SK-N-SH (cell line): ENCODE measurements at regions not wholly inside any gene's neighbourhood (a gene's known extent, or its start where the extent isn't known, plus 50 kb on each side); places are given as distances from the start of the nearest gene placed in this dataset.

ENCODE experiments used
- CTCF ChIA-PET: fragments of 300-600, 350-600 bp; formaldehyde crosslinking; extraction: SDS; loops from one replicate; lab custom pipeline; 2021; lab: Yijun Ruan, JAX
- POLR2A ChIA-PET: fragments of 350-600 bp; sonication (Branson Sonifier 250); formaldehyde crosslinking; extraction: SDS; loops from one replicate; lab custom pipeline; 2020; ENCODE audit warnings: antibody characterized with exemption, inconsistent platforms; lab: Yijun Ruan, JAX
- DNase-seq: peaks from one replicate; pipeline ENCODE4 v3.0.0; 2012
- H2AFZ ChIP-seq: fragments of 200-600 bp; sonication (generic); 2 replicates; pipeline ENCODE4 v1.8.1; 2016; ENCODE audit warnings: antibody characterized with exemption, mild to moderate bottlenecking, low read depth
- H3F3A ChIP-seq: fragments of 200-600 bp; sonication (generic); replicated peaks from 2 replicates; pipeline ENCODE3; 2016; ENCODE audit warnings: antibody characterized with exemption, mild to moderate bottlenecking; ENCODE audit not compliant: insufficient read depth
- H3K27ac ChIP-seq, 2 experiments: fragments of 200-500 bp in 1 of 2; fragments of 200-600 bp in 1 of 2; sonication (Bioruptor generic) in 1 of 2; sonication (generic), shearing (Covaris generic) in 1 of 2; 2 replicates each; pipeline versions ENCODE4 v1.5.1 to v1.6.1; 2014 to 2016; ENCODE audit warnings: low read depth in 2 of 2, inconsistent platforms in 1 of 2, low read length in 1 of 2, mild to moderate bottlenecking in 1 of 2, mixed read lengths in 1 of 2
- H3K27me3 ChIP-seq: fragments of 200-600 bp; sonication (generic), shearing (Covaris generic); 2 replicates; pipeline ENCODE4 v1.6.1; 2016; ENCODE audit warnings: mixed run types; ENCODE audit not compliant: insufficient read depth
- H3K36me3 ChIP-seq, 2 experiments: fragments of 200-500 bp in 1 of 2; fragments of 200-600 bp in 1 of 2; sonication (Bioruptor generic) in 1 of 2; sonication (generic) in 1 of 2; replicated peaks in 1 of 2; 2 replicates each; pipeline versions ENCODE3 to v1.5.1; 2014 to 2016; ENCODE audit warnings: low read length in 1 of 2, mild to moderate bottlenecking in 1 of 2; ENCODE audit not compliant: insufficient read depth in 2 of 2, control insufficient read depth in 1 of 2
- H3K4me1 ChIP-seq, 2 experiments: fragments of 200-500 bp in 1 of 2; fragments of 200-600 bp in 1 of 2; sonication (Bioruptor generic) in 1 of 2; sonication (generic), shearing (Covaris generic) in 1 of 2; 2 replicates each; pipeline versions ENCODE4 v1.5.1 to v1.6.1; 2014 to 2016; ENCODE audit warnings: low read depth in 1 of 2, low read length in 1 of 2, mixed run types in 1 of 2; ENCODE audit not compliant: insufficient read depth in 2 of 2, control insufficient read depth in 1 of 2
- H3K4me2 ChIP-seq: fragments of 200-600 bp; sonication (generic), shearing (Covaris generic); 2 replicates; pipeline ENCODE4 v1.6.1; 2017; ENCODE audit warnings: mixed run types
- H3K4me3 ChIP-seq, 2 experiments: fragments of 200-500 bp in 1 of 2; fragments of 200-600 bp in 1 of 2; sonication (Bioruptor generic) in 1 of 2; sonication (generic), shearing (Covaris generic) in 1 of 2; 2 replicates each; pipeline versions ENCODE4 v1.5.1 to v1.8.1; 2014 to 2016; ENCODE audit warnings: low read depth in 2 of 2, inconsistent platforms in 1 of 2, low read length in 1 of 2, mild to moderate bottlenecking in 1 of 2, mixed read lengths in 1 of 2, moderate library complexity in 1 of 2
- H3K79me2 ChIP-seq: fragments of 200-600 bp; sonication (generic); 2 replicates; pipeline ENCODE4 v1.8.1; 2017; ENCODE audit warnings: mild to moderate bottlenecking; ENCODE audit not compliant: insufficient read depth
- H3K9ac ChIP-seq: fragments of 200-600 bp; sonication (generic); 2 replicates; pipeline ENCODE4 v1.6.1; 2017; ENCODE audit warnings: mixed run types
- H3K9me2 ChIP-seq: fragments of 200-600 bp; sonication (generic); 2 replicates; pipeline ENCODE4 v1.6.1; 2017; ENCODE audit warnings: mixed run types
- H3K9me3 ChIP-seq: fragments of 200-600 bp; sonication (generic); 2 replicates; pipeline ENCODE4 v1.6.1; 2017; ENCODE audit warnings: mixed run types, mild to moderate bottlenecking, moderate library complexity
- H4K20me1 ChIP-seq: fragments of 200-600 bp; sonication (generic); 2 replicates; pipeline ENCODE4 v1.6.1; 2017; ENCODE audit warnings: mild to moderate bottlenecking, mixed run types; ENCODE audit not compliant: insufficient read depth
- CHD2 ChIP-seq: fragments of 150-350 bp; IDR thresholded peaks from 2 replicates; pipeline ENCODE4 v1.6.1; 2018; ENCODE audit warnings: low read length; ENCODE audit not compliant: partially characterized antibody
- FOSL2 ChIP-seq: IDR thresholded peaks from 2 replicates; pipeline ENCODE4 v1.4.0; 2012; ENCODE audit warnings: low read depth, mild to moderate bottlenecking, moderate library complexity, borderline replicate concordance
- FOXM1 ChIP-seq: IDR thresholded peaks from 2 replicates; pipeline ENCODE4 v1.4.0; 2012; ENCODE audit warnings: low read depth, mild to moderate bottlenecking
- GATA2 ChIP-seq: sonication (generic); formaldehyde crosslinking; IDR thresholded peaks from 2 replicates; pipeline ENCODE4 v1.5.0; 2020; ENCODE audit warnings: mild to moderate bottlenecking, missing genetic modification reagents
- IRF3 ChIP-seq: fragments of 150-350 bp; IDR thresholded peaks from 2 replicates; pipeline ENCODE4 v1.6.1; 2016; ENCODE audit warnings: mild to moderate bottlenecking, low read depth, low read length
- MAX ChIP-seq: IDR thresholded peaks from 2 replicates; pipeline ENCODE4 v1.4.0; 2012; ENCODE audit warnings: low read depth
- MEF2A ChIP-seq: IDR thresholded peaks from 2 replicates; pipeline ENCODE4 v1.4.0; 2012; ENCODE audit warnings: low read depth, borderline replicate concordance
- NRF1 ChIP-seq: IDR thresholded peaks from 2 replicates; pipeline ENCODE4 v1.6.1; 2012; ENCODE audit warnings: low read depth, mild to moderate bottlenecking, low read length
- RAD21 ChIP-seq: IDR thresholded peaks from 2 replicates; pipeline ENCODE4 v1.6.1; 2012; ENCODE audit warnings: mild to moderate bottlenecking, low read length
- RCOR1 ChIP-seq: fragments of 150-350 bp; IDR thresholded peaks from 2 replicates; pipeline ENCODE4 v1.6.1; 2017; ENCODE audit warnings: antibody characterized with exemption, low read length
- RXRA ChIP-seq: IDR thresholded peaks from 2 replicates; pipeline ENCODE4 v1.4.0; 2012; ENCODE audit warnings: low read depth, mild to moderate bottlenecking, borderline replicate concordance
- TCF12 ChIP-seq: IDR thresholded peaks from 2 replicates; pipeline ENCODE4 v1.4.0; 2012
- TEAD4 ChIP-seq: IDR thresholded peaks from 2 replicates; pipeline ENCODE4 v1.4.0; 2012; ENCODE audit warnings: mild to moderate bottlenecking, borderline replicate concordance; ENCODE audit not compliant: insufficient read depth
- USF1 ChIP-seq: IDR thresholded peaks from 2 replicates; pipeline ENCODE4 v1.4.0; 2012; ENCODE audit warnings: low read depth, borderline replicate concordance
- USF2 ChIP-seq: fragments of 150-350 bp; IDR thresholded peaks from 2 replicates; pipeline ENCODE4 v1.6.1; 2017; ENCODE audit warnings: antibody characterized with exemption, low read length, low read depth, borderline replicate concordance
- YY1 ChIP-seq: IDR thresholded peaks from 2 replicates; pipeline ENCODE4 v1.4.0; 2012; ENCODE audit warnings: low read depth, mild to moderate bottlenecking
- WGBS: methylation state at CpG from one replicate; pipeline ENCODE4 v1.1.6; 2017; ENCODE audit warnings: low lambda C conversion rate; 5-methylcytosine and 5-hydroxymethylcytosine counted together
- TF ChIP-seq, protein P1 (sequence below): IDR thresholded peaks from 2 replicates; pipeline ENCODE4 v1.6.1; 2012; ENCODE audit warnings: mild to moderate bottlenecking, low read depth, low read length, moderate library complexity
- TF ChIP-seq, protein P2 (sequence below): IDR thresholded peaks from 2 replicates; pipeline ENCODE4; 2012
- TF ChIP-seq, protein P3 (sequence below): fragments of 200-600 bp; sonication (generic); IDR thresholded peaks from 2 replicates; pipeline ENCODE4 v1.6.1; 2017; ENCODE audit warnings: antibody characterized with exemption, mild to moderate bottlenecking, moderate library complexity

DNA sequence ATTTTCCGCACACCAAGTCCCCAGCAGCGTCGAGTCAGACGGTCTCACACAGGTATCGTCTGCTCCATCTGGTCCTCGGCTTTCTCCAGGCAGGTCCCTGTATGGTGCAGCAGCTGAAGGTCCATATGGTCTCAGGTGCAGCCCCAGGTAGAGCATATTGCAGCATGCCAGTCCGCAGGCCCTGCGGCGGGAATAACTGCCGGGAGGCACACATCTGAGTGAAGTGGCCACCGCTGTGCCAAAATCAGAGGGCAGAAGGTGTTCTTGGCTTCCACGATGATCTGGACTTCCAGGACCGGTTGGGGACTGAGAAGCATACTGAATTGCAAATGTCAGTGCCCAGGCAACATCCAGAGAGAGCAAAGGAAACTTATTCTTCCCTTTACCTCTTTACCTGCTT, 320.3 kb downstream of the RNF144A start:
- Histone ChIP-seq H3K79me2 (no peaks in the 10 kb centered on the region), H3K9ac (no peak overlapping the region), H3K27me3 (no peaks in the 10 kb centered on the region), H3K4me2 (no peak overlapping the region), H4K20me1 (no peaks in the 10 kb centered on the region), H3K4me3 (no peak overlapping the region), H3K9me3 (no peaks in the 10 kb centered on the region), H3F3A (no peaks in the 10 kb centered on the region), H3K4me1 (no peaks in the 10 kb centered on the region), H3K27ac (no peak overlapping the region), H3K9me2 (no peaks in the 10 kb centered on the region), H3K36me3 (no peaks in the 10 kb centered on the region), H2AFZ (no peak overlapping the region)
- CTCF ChIA-PET, result no interaction called here
- WGBS, result 83% methylated on average over 13 of the region's 13 CpGs
- POLR2A ChIA-PET, result no interaction called here
- TF ChIP-seq CHD2 (no peak), RXRA (no peak), IRF3 (no peak), RAD21 (no peak)
- no peak for DNase-seq

DNA sequence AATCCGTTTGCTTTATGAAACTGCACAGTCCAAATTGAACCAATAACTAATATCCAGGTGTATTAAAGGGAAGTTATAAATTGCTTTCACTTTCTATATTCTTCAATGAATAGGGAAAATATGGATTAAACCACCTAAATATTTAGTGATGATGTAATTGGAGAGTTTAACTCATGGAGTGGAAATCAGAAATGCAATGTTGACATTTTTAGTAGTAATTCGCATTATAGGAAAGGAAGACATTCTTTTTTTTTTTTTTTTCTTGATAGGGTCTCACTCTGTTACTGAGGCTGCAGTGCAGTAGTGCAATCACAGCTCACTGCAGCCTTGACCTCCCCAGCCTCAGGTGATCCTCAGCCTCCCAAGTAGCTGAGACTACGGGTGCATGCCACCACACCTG, 321.9 kb downstream of the RNF144A start:
- Histone ChIP-seq H2AFZ (no peak overlapping the region), H3K4me2 (no peak overlapping the region), H3F3A (no peaks in the 10 kb centered on the region), H4K20me1 (no peaks in the 10 kb centered on the region), H3K27ac (no peak overlapping the region), H3K9ac (no peak overlapping the region), H3K4me1 (no peaks in the 10 kb centered on the region), H3K36me3 (no peaks in the 10 kb centered on the region), H3K9me3 (no peaks in the 10 kb centered on the region), H3K27me3 (no peaks in the 10 kb centered on the region), H3K9me2 (no peaks in the 10 kb centered on the region), H3K79me2 (no peaks in the 10 kb centered on the region), H3K4me3 (no peak overlapping the region)
- 43% methylated on average over 3 of the region's 3 CpGs for WGBS
- no peak for DNase-seq
- ChIA-PET CTCF (no interaction called here), POLR2A (no interaction called here)
- TF ChIP-seq FOXM1, result no peak
- TF ChIP-seq TCF12, result no peak
- TF ChIP-seq, protein P1, sequence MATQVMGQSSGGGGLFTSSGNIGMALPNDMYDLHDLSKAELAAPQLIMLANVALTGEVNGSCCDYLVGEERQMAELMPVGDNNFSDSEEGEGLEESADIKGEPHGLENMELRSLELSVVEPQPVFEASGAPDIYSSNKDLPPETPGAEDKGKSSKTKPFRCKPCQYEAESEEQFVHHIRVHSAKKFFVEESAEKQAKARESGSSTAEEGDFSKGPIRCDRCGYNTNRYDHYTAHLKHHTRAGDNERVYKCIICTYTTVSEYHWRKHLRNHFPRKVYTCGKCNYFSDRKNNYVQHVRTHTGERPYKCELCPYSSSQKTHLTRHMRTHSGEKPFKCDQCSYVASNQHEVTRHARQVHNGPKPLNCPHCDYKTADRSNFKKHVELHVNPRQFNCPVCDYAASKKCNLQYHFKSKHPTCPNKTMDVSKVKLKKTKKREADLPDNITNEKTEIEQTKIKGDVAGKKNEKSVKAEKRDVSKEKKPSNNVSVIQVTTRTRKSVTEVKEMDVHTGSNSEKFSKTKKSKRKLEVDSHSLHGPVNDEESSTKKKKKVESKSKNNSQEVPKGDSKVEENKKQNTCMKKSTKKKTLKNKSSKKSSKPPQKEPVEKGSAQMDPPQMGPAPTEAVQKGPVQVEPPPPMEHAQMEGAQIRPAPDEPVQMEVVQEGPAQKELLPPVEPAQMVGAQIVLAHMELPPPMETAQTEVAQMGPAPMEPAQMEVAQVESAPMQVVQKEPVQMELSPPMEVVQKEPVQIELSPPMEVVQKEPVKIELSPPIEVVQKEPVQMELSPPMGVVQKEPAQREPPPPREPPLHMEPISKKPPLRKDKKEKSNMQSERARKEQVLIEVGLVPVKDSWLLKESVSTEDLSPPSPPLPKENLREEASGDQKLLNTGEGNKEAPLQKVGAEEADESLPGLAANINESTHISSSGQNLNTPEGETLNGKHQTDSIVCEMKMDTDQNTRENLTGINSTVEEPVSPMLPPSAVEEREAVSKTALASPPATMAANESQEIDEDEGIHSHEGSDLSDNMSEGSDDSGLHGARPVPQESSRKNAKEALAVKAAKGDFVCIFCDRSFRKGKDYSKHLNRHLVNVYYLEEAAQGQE, result no peak
- TF ChIP-seq YY1, result no peak
- no peak for TF ChIP-seq RAD21
- TF ChIP-seq, protein P2, sequence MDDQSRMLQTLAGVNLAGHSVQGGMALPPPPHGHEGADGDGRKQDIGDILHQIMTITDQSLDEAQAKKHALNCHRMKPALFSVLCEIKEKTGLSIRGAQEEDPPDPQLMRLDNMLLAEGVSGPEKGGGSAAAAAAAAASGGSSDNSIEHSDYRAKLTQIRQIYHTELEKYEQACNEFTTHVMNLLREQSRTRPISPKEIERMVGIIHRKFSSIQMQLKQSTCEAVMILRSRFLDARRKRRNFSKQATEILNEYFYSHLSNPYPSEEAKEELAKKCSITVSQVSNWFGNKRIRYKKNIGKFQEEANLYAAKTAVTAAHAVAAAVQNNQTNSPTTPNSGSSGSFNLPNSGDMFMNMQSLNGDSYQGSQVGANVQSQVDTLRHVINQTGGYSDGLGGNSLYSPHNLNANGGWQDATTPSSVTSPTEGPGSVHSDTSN, result no peak
- TF ChIP-seq TEAD4, result no peak
- TF ChIP-seq MEF2A, result no peak
- no peak for TF ChIP-seq NRF1
- TF ChIP-seq FOSL2, result no peak
- no peak for TF ChIP-seq GATA2 (CRISPR knock-in tag)
- TF ChIP-seq USF2, result no peak
- no peak for TF ChIP-seq USF1
- TF ChIP-seq MAX, result no peak
- TF ChIP-seq, protein P3, sequence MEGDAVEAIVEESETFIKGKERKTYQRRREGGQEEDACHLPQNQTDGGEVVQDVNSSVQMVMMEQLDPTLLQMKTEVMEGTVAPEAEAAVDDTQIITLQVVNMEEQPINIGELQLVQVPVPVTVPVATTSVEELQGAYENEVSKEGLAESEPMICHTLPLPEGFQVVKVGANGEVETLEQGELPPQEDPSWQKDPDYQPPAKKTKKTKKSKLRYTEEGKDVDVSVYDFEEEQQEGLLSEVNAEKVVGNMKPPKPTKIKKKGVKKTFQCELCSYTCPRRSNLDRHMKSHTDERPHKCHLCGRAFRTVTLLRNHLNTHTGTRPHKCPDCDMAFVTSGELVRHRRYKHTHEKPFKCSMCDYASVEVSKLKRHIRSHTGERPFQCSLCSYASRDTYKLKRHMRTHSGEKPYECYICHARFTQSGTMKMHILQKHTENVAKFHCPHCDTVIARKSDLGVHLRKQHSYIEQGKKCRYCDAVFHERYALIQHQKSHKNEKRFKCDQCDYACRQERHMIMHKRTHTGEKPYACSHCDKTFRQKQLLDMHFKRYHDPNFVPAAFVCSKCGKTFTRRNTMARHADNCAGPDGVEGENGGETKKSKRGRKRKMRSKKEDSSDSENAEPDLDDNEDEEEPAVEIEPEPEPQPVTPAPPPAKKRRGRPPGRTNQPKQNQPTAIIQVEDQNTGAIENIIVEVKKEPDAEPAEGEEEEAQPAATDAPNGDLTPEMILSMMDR, result no peak
- TF ChIP-seq RCOR1, result no peak
